Epidermal melanocyte (primary cell): ENCODE measurements at regions not wholly inside any gene's neighbourhood (a gene's known extent, or its start where the extent isn't known, plus 50 kb on each side); places are given as distances from the start of the nearest gene placed in this dataset.
A peak's percentile ranks its signal among the peaks of the same experiment; 100 is the strongest.

Source experiments
- DNase-seq: peaks from one replicate; pipeline ENCODE4 v3.0.0; 2011; ENCODE audit warnings: low spot score; ENCODE audit not compliant: insufficient read length

- DNase-seq = no peak
Measured at GRCh38 chr4:179750374-179750773, 2308.1 kb upstream of the AGA start.

GRCh38 chr4:179751669-179752068 is 2309.4 kb upstream of the AGA start:
- DNase-seq = no peak

- no peak for DNase-seq
Measured at GRCh38 chr4:179755322-179755721, 2313.1 kb upstream of the AGA start.

- DNase-seq = no peak
Measured at GRCh38 chr4:179757641-179758040, 2315.4 kb upstream of the AGA start.

GRCh38 chr4:179762840-179763239 is 2320.6 kb upstream of the AGA start:
- no peak for DNase-seq

- DNase-seq = no peak
Measured at GRCh38 chr4:179766938-179767337, 2324.7 kb upstream of the AGA start.

GRCh38 chr4:179768996-179769395 is 2326.8 kb upstream of the AGA start:
- DNase-seq = no peak

GRCh38 chr4:179797738-179798137 is 2355.5 kb upstream of the AGA start:
- no peak for DNase-seq

- no peak for DNase-seq
Measured at GRCh38 chr4:179803857-179804256, 2361.6 kb upstream of the AGA start.

GRCh38 chr4:179804440-179804839 is 2362.2 kb upstream of the AGA start:
- no peak for DNase-seq

- no peak for DNase-seq
Measured at GRCh38 chr4:179817317-179817716, 2375.1 kb upstream of the AGA start.

- no peak for DNase-seq
Measured at GRCh38 chr4:179823342-179823741, 2381.1 kb upstream of the AGA start.

- DNase-seq = no peak
Measured at GRCh38 chr4:179831274-179831673, 2389.0 kb upstream of the AGA start.

- DNase-seq = no peak
Measured at GRCh38 chr4:179836179-179837075, 2394.2 kb upstream of the AGA start.

GRCh38 chr4:179843370-179843769 is 2399.8 kb upstream of the TENM3 start:
- no peak for DNase-seq

GRCh38 chr4:179855469-179855868 is 2387.7 kb upstream of the TENM3 start:
- DNase-seq = no peak

GRCh38 chr4:179858221-179858620 is 2385.0 kb upstream of the TENM3 start:
- DNase-seq = no peak

GRCh38 chr4:179867300-179867878 is 2375.8 kb upstream of the TENM3 start:
- peak; percentile 45 for DNase-seq

GRCh38 chr4:179871726-179872125 is 2371.5 kb upstream of the TENM3 start:
- DNase-seq = no peak

GRCh38 chr4:179872755-179873154 is 2370.4 kb upstream of the TENM3 start:
- DNase-seq = peak; percentile 21

- no peak for DNase-seq
Measured at GRCh38 chr4:179880756-179881155, 2362.4 kb upstream of the TENM3 start.

GRCh38 chr4:179894066-179894778 is 2349.0 kb upstream of the TENM3 start:
- no peak for DNase-seq
